GM23338 (cell line): ENCODE measurements at regions not wholly inside any gene's neighbourhood (a gene's known extent, or its start where the extent isn't known, plus 50 kb on each side); places are given as distances from the start of the nearest gene placed in this dataset.

Source experiments
- ATAC-seq: fragments of 200-7000 bp; cut with Tn5 transposase; 3 replicates; pipeline ENCODE4 v1.9.1; 2020
- DNase-seq: peaks from one replicate; pipeline ENCODE4 v3.0.0-alpha.2; 2015; ENCODE audit warnings: low spot score
- H2AFZ ChIP-seq: fragments of 200-600 bp; sonication (generic); 2 replicates; pipeline ENCODE4 v1.8.0; 2016; ENCODE audit warnings: antibody characterized with exemption, mild to moderate bottlenecking, moderate library complexity
- H3F3A ChIP-seq: fragments of 200-600 bp; sonication (generic); replicated peaks from 2 replicates; pipeline ENCODE4 v1.8.0; 2017; ENCODE audit warnings: antibody characterized with exemption, mixed run types, low read depth
- H3K27ac ChIP-seq: fragments of 200-600 bp; sonication (generic); 2 replicates; pipeline ENCODE4 v1.6.1; 2016; ENCODE audit warnings: low read depth
- H3K27me3 ChIP-seq: fragments of 200-600 bp; sonication (generic); 2 replicates; pipeline ENCODE4 v1.8.0; 2016; ENCODE audit warnings: mild to moderate bottlenecking, mixed run types, moderate library complexity; ENCODE audit not compliant: insufficient read depth
- H3K36me3 ChIP-seq: fragments of 200-600 bp; sonication (generic); 2 replicates; pipeline ENCODE4 v1.8.0; 2016; ENCODE audit warnings: mild to moderate bottlenecking; ENCODE audit not compliant: insufficient read depth
- H3K4me1 ChIP-seq: fragments of 200-600 bp; sonication (generic); 2 replicates; pipeline ENCODE4 v1.8.0; 2016; ENCODE audit warnings: mild to moderate bottlenecking, moderate library complexity; ENCODE audit not compliant: insufficient read depth
- H3K4me2 ChIP-seq: fragments of 200-600 bp; sonication (generic); 2 replicates; pipeline ENCODE4 v1.7.1; 2017; ENCODE audit warnings: mixed run types
- H3K4me3 ChIP-seq: fragments of 200-600 bp; sonication (generic); 2 replicates; pipeline ENCODE4 v1.6.1; 2016; ENCODE audit warnings: mixed run types
- H3K79me2 ChIP-seq: fragments of 200-600 bp; sonication (generic); replicated peaks from 2 replicates; pipeline ENCODE4 v1.8.0; 2017; ENCODE audit warnings: mild to moderate bottlenecking; ENCODE audit not compliant: insufficient read depth
- H3K9me2 ChIP-seq: fragments of 200-600 bp; sonication (generic); 2 replicates; pipeline ENCODE4 v1.8.0; 2017; ENCODE audit not compliant: insufficient read depth
- H4K20me1 ChIP-seq: fragments of 200-600 bp; sonication (generic); replicated peaks from 2 replicates; pipeline ENCODE4 v1.8.0; 2017; ENCODE audit warnings: mild to moderate bottlenecking; ENCODE audit not compliant: insufficient read depth
- H3K27ac Mint-ChIP-seq: 2 replicates; pipeline ENCODE4 v1.8.0; 2020; ENCODE audit warnings: inconsistent platforms, mild to moderate bottlenecking, moderate library complexity, mixed read lengths
- H3K27me3 Mint-ChIP-seq: 3 replicates; pipeline ENCODE4 v1.8.0; 2022; ENCODE audit warnings: low read depth, mild to moderate bottlenecking, moderate library complexity, mixed read lengths, inconsistent platforms; ENCODE audit not compliant: insufficient read depth, poor library complexity
- H3K36me3 Mint-ChIP-seq: 3 replicates; pipeline ENCODE4 v1.8.0; 2021; ENCODE audit warnings: low read depth, mild to moderate bottlenecking, inconsistent platforms, moderate library complexity, mixed read lengths
- H3K4me1 Mint-ChIP-seq: 3 replicates; pipeline ENCODE4 v1.8.0; 2020; ENCODE audit warnings: mild to moderate bottlenecking, inconsistent platforms, mixed read lengths
- H3K4me3 Mint-ChIP-seq: 3 replicates; pipeline ENCODE4 v1.8.0; 2021; ENCODE audit warnings: moderate library complexity, mild to moderate bottlenecking, inconsistent platforms, mixed read lengths
- H3K9me3 Mint-ChIP-seq: 3 replicates; pipeline ENCODE4 v1.8.0; 2020; ENCODE audit warnings: moderate library complexity, mild to moderate bottlenecking, inconsistent platforms, mixed read lengths
- CREB1 ChIP-seq: fragments of 250-450 bp; sonication (Bioruptor Pico); IDR thresholded peaks from 2 replicates; pipeline ENCODE4 v1.5.0; 2020; ENCODE audit warnings: low read depth, mild to moderate bottlenecking, moderate library complexity
- EZH2 ChIP-seq: fragments of 200-600 bp; sonication (generic); IDR thresholded peaks from one replicate; pipeline ENCODE4 v1.8.0; 2017; ENCODE audit warnings: antibody characterized with exemption, mild to moderate bottlenecking, low read depth; ENCODE audit not compliant: unreplicated experiment
- EZH2phosphoT487 ChIP-seq: fragments of 200-600 bp; sonication (generic); IDR thresholded peaks from one replicate; pipeline ENCODE4 v1.8.1; 2018; ENCODE audit warnings: antibody characterized with exemption; ENCODE audit not compliant: unreplicated experiment
- JUNB ChIP-seq: IDR thresholded peaks from one replicate; pipeline ENCODE4 v1.6.1; 2016; ENCODE audit warnings: antibody characterized with exemption; ENCODE audit not compliant: unreplicated experiment
- NANOG ChIP-seq: IDR thresholded peaks from 2 replicates; pipeline ENCODE4 v1.6.1; 2016; ENCODE audit warnings: antibody characterized with exemption, borderline replicate concordance
- POLR2AphosphoS5 ChIP-seq: IDR thresholded peaks from 2 replicates; pipeline ENCODE4 v1.6.1; 2016; ENCODE audit warnings: antibody characterized with exemption, low read depth
- STAT1 ChIP-seq: IDR thresholded peaks from one replicate; pipeline ENCODE4 v1.6.1; 2016; ENCODE audit warnings: antibody characterized with exemption; ENCODE audit not compliant: unreplicated experiment
- ZNF114 ChIP-seq: fragments of 250-450 bp; sonication (Bioruptor Pico); IDR thresholded peaks from 2 replicates; pipeline ENCODE4 v1.5.0; 2020; ENCODE audit warnings: mild to moderate bottlenecking, moderate library complexity
- ZNF331 ChIP-seq: fragments of 250-450 bp; sonication (Bioruptor Pico); IDR thresholded peaks from 2 replicates; pipeline ENCODE4 v1.5.0; 2020; ENCODE audit warnings: low read depth, mild to moderate bottlenecking, moderate library complexity
- TF ChIP-seq, protein P1 (sequence below), 2 experiments: fragments of 200-600 bp in 1 of 2; sonication (generic) in 1 of 2; conservative IDR thresholded peaks; 2 replicates each; pipeline versions ENCODE4 v1.5.1 to v1.6.1; 2016 to 2017; ENCODE audit warnings: antibody characterized with exemption in 2 of 2, low read depth in 2 of 2, mild to moderate bottlenecking in 2 of 2, moderate library complexity in 1 of 2
- TF ChIP-seq, protein P2 (sequence below): IDR thresholded peaks from 2 replicates; pipeline ENCODE4 v1.6.1; 2016; ENCODE audit warnings: antibody characterized with exemption
- TF ChIP-seq, protein P3 (sequence below): fragments of 250-450 bp; sonication (Bioruptor Pico); IDR thresholded peaks from 2 replicates; pipeline ENCODE4 v1.5.0; 2020; ENCODE audit warnings: mild to moderate bottlenecking, moderate library complexity
- TF ChIP-seq, protein P4 (sequence below): IDR thresholded peaks from one replicate; pipeline ENCODE4 v1.6.1; 2018; ENCODE audit warnings: antibody characterized with exemption; ENCODE audit not compliant: unreplicated experiment

DNA sequence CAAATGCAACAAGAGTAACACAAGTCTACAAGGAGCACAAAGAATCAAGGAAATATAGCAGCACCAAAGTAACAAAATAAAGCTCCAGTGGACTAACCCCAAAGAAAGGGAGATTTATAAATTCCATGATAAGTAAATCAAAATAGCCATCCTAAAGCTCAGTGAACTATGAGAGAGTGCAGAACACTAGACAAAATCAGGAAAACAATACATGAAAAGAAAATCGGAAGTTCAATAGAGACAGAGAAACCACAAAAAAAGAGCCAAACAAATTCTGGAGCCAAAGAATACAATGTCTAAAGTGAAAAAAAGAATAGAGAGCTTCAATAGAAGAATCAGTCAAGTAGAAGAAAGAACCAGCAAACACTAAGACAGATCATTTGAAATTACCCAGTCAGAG lies 247.3 kb upstream of the TENT5A start:
- no peaks in the 10 kb centered on the region for H3K36me3 Mint-ChIP-seq
- no peaks in the 10 kb centered on the region for H3K27me3 Mint-ChIP-seq
- DNase-seq, result no peak
- H3K9me2 ChIP-seq, result no peaks in the 10 kb centered on the region
- no peaks in the 10 kb centered on the region for H3F3A ChIP-seq
- H3K4me1 ChIP-seq, result peaks cover 6% of the 10 kb centered on the region; the same call in 1 of the 2 replicates
- no peak overlapping the region for H3K4me3 Mint-ChIP-seq
- H3K4me2 ChIP-seq, result no peak overlapping the region
- H3K36me3 ChIP-seq, result no peaks in the 10 kb centered on the region
- H3K4me1 Mint-ChIP-seq, result peaks cover 10% of the 10 kb centered on the region; the same call in 2 of the 3 replicates
- H3K79me2 ChIP-seq, result no peaks in the 10 kb centered on the region
- no peaks in the 10 kb centered on the region for H3K27me3 ChIP-seq
- TF ChIP-seq POLR2AphosphoS5, result no peak
- TF ChIP-seq STAT1, result no peak
- TF ChIP-seq ZNF331, result no peak
- TF ChIP-seq, protein P1, sequence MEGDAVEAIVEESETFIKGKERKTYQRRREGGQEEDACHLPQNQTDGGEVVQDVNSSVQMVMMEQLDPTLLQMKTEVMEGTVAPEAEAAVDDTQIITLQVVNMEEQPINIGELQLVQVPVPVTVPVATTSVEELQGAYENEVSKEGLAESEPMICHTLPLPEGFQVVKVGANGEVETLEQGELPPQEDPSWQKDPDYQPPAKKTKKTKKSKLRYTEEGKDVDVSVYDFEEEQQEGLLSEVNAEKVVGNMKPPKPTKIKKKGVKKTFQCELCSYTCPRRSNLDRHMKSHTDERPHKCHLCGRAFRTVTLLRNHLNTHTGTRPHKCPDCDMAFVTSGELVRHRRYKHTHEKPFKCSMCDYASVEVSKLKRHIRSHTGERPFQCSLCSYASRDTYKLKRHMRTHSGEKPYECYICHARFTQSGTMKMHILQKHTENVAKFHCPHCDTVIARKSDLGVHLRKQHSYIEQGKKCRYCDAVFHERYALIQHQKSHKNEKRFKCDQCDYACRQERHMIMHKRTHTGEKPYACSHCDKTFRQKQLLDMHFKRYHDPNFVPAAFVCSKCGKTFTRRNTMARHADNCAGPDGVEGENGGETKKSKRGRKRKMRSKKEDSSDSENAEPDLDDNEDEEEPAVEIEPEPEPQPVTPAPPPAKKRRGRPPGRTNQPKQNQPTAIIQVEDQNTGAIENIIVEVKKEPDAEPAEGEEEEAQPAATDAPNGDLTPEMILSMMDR (conservative IDR thresholded peaks at IDR 0.05; ENCODE audit: low read depth in 2 of 2), result no peak
- no peak for TF ChIP-seq ZNF114
- no peak for TF ChIP-seq EZH2
- TF ChIP-seq, protein P2, sequence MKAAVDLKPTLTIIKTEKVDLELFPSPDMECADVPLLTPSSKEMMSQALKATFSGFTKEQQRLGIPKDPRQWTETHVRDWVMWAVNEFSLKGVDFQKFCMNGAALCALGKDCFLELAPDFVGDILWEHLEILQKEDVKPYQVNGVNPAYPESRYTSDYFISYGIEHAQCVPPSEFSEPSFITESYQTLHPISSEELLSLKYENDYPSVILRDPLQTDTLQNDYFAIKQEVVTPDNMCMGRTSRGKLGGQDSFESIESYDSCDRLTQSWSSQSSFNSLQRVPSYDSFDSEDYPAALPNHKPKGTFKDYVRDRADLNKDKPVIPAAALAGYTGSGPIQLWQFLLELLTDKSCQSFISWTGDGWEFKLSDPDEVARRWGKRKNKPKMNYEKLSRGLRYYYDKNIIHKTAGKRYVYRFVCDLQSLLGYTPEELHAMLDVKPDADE, result no peak
- no peak for TF ChIP-seq EZH2phosphoT487
- no peak for TF ChIP-seq JUNB
- TF ChIP-seq, protein P3, sequence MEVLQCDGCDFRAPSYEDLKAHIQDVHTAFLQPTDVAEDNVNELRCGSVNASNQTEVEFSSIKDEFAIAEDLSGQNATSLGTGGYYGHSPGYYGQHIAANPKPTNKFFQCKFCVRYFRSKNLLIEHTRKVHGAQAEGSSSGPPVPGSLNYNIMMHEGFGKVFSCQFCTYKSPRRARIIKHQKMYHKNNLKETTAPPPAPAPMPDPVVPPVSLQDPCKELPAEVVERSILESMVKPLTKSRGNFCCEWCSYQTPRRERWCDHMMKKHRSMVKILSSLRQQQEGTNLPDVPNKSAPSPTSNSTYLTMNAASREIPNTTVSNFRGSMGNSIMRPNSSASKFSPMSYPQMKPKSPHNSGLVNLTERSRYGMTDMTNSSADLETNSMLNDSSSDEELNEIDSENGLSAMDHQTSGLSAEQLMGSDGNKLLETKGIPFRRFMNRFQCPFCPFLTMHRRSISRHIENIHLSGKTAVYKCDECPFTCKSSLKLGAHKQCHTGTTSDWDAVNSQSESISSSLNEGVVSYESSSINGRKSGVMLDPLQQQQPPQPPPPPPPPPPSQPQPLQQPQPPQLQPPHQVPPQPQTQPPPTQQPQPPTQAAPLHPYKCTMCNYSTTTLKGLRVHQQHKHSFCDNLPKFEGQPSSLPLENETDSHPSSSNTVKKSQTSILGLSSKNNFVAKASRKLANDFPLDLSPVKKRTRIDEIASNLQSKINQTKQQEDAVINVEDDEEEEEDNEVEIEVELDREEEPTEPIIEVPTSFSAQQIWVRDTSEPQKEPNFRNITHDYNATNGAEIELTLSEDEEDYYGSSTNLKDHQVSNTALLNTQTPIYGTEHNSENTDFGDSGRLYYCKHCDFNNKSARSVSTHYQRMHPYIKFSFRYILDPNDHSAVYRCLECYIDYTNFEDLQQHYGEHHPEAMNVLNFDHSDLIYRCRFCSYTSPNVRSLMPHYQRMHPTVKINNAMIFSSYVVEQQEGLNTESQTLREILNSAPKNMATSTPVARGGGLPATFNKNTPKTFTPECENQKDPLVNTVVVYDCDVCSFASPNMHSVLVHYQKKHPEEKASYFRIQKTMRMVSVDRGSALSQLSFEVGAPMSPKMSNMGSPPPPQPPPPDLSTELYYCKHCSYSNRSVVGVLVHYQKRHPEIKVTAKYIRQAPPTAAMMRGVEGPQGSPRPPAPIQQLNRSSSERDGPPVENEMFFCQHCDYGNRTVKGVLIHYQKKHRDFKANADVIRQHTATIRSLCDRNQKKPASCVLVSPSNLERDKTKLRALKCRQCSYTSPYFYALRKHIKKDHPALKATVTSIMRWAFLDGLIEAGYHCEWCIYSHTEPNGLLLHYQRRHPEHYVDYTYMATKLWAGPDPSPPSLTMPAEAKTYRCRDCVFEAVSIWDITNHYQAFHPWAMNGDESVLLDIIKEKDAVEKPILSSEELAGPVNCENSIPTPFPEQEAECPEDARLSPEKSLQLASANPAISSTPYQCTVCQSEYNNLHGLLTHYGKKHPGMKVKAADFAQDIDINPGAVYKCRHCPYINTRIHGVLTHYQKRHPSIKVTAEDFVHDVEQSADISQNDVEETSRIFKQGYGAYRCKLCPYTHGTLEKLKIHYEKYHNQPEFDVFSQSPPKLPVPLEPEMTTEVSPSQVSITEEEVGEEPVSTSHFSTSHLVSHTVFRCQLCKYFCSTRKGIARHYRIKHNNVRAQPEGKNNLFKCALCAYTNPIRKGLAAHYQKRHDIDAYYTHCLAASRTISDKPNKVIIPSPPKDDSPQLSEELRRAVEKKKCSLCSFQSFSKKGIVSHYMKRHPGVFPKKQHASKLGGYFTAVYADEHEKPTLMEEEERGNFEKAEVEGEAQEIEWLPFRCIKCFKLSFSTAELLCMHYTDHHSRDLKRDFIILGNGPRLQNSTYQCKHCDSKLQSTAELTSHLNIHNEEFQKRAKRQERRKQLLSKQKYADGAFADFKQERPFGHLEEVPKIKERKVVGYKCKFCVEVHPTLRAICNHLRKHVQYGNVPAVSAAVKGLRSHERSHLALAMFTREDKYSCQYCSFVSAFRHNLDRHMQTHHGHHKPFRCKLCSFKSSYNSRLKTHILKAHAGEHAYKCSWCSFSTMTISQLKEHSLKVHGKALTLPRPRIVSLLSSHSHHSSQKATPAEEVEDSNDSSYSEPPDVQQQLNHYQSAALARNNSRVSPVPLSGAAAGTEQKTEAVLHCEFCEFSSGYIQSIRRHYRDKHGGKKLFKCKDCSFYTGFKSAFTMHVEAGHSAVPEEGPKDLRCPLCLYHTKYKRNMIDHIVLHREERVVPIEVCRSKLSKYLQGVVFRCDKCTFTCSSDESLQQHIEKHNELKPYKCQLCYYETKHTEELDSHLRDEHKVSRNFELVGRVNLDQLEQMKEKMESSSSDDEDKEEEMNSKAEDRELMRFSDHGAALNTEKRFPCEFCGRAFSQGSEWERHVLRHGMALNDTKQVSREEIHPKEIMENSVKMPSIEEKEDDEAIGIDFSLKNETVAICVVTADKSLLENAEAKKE (CRISPR knock-in tag), result no peak
- TF ChIP-seq, protein P4, sequence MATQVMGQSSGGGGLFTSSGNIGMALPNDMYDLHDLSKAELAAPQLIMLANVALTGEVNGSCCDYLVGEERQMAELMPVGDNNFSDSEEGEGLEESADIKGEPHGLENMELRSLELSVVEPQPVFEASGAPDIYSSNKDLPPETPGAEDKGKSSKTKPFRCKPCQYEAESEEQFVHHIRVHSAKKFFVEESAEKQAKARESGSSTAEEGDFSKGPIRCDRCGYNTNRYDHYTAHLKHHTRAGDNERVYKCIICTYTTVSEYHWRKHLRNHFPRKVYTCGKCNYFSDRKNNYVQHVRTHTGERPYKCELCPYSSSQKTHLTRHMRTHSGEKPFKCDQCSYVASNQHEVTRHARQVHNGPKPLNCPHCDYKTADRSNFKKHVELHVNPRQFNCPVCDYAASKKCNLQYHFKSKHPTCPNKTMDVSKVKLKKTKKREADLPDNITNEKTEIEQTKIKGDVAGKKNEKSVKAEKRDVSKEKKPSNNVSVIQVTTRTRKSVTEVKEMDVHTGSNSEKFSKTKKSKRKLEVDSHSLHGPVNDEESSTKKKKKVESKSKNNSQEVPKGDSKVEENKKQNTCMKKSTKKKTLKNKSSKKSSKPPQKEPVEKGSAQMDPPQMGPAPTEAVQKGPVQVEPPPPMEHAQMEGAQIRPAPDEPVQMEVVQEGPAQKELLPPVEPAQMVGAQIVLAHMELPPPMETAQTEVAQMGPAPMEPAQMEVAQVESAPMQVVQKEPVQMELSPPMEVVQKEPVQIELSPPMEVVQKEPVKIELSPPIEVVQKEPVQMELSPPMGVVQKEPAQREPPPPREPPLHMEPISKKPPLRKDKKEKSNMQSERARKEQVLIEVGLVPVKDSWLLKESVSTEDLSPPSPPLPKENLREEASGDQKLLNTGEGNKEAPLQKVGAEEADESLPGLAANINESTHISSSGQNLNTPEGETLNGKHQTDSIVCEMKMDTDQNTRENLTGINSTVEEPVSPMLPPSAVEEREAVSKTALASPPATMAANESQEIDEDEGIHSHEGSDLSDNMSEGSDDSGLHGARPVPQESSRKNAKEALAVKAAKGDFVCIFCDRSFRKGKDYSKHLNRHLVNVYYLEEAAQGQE, result no peak
- no peak for TF ChIP-seq NANOG
- TF ChIP-seq CREB1, result no peak
- no peak overlapping the region for H3K27ac Mint-ChIP-seq
- H4K20me1 ChIP-seq, result no peaks in the 10 kb centered on the region
- no peak overlapping the region for H2AFZ ChIP-seq
- no peaks in the 10 kb centered on the region for H3K9me3 Mint-ChIP-seq
- ATAC-seq, result no peak
- no peak overlapping the region for H3K27ac ChIP-seq
- H3K4me3 ChIP-seq, result no peak overlapping the region
